HG03159 (cell line): ENCODE measurements at regions not wholly inside any gene's neighbourhood (a gene's known extent, or its start where the extent isn't known, plus 50 kb on each side); places are given as distances from the start of the nearest gene placed in this dataset.

Source experiments
- ATAC-seq: cut with Tn5 transposase; IDR thresholded peaks from one replicate; pipeline ENCODE4 v1.9.1; 2021; ENCODE audit warnings: mild to moderate bottlenecking, moderate library complexity; ENCODE audit not compliant: unreplicated experiment

- ATAC-seq: peak; percentile 77
These were observed 135.6 kb upstream of the ZNF236 start for GRCh38 chr18:76686737-76687231.

DNA sequence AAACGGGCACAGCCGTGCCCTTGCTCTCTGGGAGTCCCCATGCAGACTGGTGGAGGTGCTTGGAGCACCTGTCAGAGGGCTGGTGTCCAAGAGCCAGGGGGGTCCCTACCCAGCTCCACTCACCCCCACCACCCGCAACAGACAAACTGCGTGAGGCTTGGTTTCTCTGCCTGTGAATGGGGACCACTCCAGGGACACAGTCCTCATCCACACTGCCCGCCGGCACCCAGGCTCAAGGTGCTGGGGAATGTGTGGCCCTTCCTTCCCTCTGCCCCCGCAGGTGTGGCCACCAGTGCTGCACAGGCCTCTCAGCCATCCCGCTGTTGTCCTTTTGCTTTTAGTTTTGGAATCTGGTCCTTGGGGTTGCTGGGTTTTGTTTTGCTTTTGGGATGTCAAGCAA lies 136.5 kb upstream of the ZNF236 start:
- ATAC-seq: no peak

DNA sequence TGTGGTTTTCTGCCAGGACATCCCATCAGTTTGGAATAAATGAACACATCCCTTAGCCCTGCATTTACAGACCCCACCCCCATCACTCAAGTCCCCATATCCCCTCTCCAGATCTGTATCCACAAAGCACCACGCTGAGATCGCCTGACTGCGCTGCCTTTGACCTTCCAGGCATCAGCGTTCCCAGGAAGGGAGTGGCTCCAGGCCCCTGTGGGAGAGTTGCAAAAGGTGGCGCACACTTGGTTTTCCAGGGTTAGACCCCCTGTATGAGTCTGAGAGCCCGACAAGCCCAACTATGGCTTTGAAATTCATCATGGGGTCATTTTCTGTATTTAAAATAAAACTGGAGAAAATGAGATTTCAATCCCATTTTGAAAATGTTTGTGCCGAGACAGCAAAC lies 137.0 kb upstream of the ZNF236 start:
- ATAC-seq: no peak

- no peak for ATAC-seq
These were observed 138.1 kb upstream of the ZNF236 start for GRCh38 chr18:76684265-76684664.

DNA sequence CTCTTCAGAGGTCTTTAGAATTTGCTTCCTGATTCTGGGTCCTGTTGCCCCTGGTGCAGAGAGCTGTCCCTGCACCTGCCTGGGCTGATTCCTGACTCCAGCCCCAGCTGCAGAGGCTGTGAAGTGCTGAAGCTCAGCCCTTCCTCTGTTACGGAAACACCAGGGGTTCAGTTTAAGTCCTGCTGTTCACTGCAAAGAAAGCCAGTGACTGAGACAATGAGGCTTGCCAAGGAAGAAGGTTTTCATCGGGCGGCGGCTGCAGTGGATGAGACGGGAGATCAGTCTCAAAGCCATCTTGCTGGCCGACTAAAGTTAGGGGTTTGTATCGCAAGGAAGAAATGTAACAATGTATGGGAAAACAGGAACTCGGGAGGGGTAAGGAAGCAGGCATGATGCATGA lies 142.4 kb upstream of the ZNF236 start:
- no peak for ATAC-seq

GRCh38 chr18:76679259-76679658 lies 143.1 kb upstream of the ZNF236 start:
- ATAC-seq: no peak

DNA sequence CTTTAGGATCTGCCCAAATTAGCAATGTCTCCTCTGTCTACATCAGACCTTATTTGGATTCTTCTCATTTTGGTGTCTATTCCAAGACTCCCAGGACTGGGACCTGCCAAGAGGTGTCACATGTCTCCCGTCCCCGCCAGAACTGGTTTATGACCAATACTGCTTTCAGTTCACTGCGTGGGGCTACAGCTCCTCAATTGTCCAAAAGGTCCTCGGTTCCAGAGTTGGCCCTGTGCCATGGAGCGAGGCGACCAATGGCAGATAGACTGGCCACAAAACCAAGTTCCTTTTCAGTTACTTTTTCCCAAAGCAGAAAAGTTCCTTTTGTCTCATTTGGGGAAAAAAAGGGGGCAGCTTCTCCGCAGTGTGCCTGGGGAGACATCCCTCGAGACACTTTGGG lies 144.1 kb upstream of the ZNF236 start:
- ATAC-seq: no peak

DNA sequence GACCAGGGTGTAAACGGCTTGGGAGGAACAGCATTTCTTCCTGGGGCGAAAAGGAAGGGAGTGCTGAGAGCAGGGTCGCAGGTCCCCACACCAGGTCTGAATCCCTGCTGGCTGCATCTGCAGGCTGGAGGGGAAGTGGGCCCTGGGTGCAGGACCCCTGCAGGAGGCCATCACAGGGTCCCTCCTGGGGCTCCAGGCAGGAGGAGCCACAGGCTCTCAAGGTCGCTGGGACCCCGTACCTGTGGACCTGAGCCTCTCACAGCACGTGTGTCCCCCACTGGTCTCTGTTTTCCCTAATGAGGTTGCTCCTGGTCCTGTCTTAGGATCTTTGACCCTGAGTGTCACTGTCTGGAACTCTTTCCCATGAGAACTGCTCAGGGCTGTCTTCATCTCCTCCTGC lies 147.8 kb upstream of the ZNF236 start:
- no peak for ATAC-seq

- ATAC-seq: no peak
These were observed 148.8 kb upstream of the ZNF236 start for GRCh38 chr18:76673281-76674185.

DNA sequence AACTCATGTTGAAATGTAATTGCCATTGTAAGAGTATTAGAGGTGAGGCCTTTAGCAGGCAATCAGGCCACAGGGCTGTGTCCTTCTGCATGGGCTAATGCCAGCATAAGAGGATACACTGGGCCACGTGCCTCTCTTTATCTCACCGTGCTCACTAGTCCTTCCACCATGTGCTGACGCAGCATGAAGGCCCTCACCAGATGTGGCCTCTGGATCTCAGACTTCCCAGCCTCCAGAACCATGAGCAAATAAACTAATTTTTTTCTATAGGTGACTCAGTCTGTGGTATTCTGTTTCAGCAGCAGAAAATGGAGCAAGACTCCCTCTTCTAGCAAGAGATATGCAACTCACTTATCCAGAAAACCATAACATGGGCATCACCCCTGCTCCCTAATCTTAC lies 149.7 kb upstream of the ZNF236 start:
- no peak for ATAC-seq

DNA sequence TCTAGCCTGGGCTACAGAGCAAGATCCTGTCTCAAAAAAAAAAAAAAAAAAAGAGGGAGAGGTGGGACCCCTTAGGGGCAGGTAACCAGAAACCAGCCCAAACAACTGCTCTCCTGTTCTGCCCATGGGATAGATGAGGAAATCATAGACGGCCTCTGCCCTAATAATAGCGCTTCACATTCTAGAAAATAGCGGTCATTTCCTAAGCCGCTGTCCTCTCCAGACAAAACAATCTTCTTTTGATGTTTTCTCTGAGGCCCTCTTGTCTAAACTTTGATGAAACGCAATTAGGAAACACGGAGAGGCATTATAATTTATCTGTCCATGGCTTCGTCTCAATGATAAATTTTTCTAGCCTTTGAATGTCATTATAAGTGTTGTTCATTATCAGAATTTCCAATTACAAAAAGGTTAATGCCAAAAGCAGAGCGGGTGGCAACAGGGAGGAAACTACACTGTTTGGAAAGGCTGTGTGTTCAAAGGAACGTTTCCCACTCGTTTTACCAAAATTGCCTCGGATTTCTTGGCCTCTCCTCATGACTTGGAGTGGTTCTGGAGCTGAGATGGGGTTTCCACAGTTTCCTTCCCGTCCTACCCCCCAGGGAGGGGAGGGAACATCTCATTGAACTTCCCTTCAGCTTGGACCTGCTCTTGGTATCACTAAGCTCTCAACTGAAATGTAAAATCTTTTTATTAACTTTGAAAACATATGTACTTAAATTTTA lies 151.6 kb upstream of the ZNF236 start:
- no peak for ATAC-seq

- no peak for ATAC-seq
These were observed 153.8 kb upstream of the ZNF236 start for GRCh38 chr18:76668546-76668945.

DNA sequence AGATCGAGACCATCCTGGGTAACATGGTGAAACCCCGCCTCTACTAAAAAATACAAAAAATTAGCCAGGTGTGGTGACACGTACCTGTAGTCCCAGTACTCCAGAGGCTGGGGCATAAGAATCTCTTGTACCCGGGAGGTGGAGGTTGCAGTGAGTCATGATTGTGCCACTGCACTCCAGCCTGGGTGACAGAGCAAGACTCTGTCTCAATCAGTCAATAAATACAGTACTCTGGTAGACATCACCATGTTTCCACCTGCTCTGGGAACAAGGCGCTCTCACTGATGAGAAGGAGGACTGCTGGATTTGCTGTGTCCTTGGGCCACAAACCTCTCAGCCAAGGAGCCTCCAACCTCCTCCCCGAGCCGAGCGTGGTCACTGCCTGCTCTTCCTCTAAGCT lies 154.2 kb upstream of the ZNF236 start:
- no peak for ATAC-seq

- ATAC-seq: no peak
These were observed 154.8 kb upstream of the ZNF236 start for GRCh38 chr18:76667603-76668002.

GRCh38 chr18:76662626-76663025 lies 159.7 kb upstream of the ZNF236 start:
- ATAC-seq: no peak

- ATAC-seq: no peak
These were observed 161.7 kb upstream of the ZNF236 start for GRCh38 chr18:76660571-76661192.

DNA sequence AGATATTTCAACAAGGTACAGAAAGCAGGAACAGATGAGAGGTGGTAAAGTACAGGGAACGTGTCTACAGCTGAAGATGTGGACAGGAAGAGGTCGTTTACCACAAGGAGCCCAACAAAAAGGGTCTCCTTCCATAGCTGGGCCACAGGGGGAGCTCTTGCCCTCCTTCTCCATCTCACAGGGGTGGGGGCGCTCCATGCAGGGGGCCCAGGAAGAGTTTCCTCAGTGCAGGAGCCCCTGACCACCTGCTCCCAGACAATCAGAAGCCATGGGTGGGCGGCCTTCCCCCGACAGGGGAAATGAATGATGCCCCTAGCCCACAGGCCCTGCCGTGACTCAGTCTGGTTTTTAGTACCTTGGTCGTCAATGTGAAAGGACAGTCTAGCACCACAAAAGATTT lies 163.6 kb upstream of the ZNF516 start:
- ATAC-seq: no peak

DNA sequence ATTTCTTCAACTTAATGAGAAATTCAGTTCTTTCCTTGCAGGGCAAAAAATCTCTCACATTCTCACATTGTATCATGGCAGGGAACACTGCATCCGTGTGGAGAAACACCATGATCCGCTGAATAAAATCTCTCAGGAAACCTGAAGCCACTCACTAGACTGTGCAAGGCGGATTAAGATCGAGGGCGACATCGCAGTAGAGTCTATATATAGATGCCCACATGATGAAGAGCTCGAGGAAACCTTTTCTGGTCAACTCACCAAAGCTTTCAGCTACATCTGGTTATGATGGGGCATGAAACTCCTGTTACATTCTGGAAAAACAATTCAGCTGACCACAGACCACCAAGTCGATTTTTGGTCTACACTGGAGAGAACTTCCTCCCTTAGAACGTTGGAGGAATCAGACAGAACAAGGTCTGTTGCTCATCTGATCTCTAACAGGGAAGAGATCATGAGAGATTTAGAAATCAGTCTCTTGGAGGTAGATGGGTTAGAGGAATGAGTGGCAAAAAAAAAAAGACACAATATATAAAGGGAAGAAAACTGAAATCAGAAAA lies 162.9 kb upstream of the ZNF516 start:
- ATAC-seq: no peak

GRCh38 chr18:76656925-76657827 lies 162.1 kb upstream of the ZNF516 start:
- ATAC-seq: no peak

GRCh38 chr18:76654577-76654976 lies 159.5 kb upstream of the ZNF516 start:
- no peak for ATAC-seq
